ENCODE measurements at regions not wholly inside any gene's neighbourhood (a gene's known extent, or its start where the extent isn't known, plus 50 kb on each side); places are given as distances from the start of the nearest gene placed in this dataset.

DNA sequence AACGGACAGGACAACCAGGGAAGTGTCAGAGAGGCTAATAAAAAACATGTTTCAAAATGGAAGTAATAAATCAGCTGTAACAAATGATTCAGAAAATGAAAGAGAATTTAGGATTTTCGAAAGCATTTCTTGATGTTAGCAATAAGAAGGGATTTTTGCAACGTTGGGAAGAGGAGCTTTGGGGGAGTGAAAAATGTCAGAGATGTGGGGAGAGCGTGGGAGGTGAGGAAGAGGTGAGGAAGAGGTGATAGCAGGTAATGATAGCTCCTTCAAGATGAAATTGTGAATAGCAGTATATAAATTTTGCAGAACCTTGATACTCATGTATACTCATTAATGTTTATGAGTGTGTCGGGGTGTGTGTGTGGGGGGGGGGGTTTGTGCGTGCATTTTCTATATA is 76.2 kb upstream of the COX10 start:
- DNase-seq (ENCODE audit: extremely low spot score): no peak
- TF ChIP-seq SP1 (IDR thresholded peaks at IDR 0.05): no peak
- no peak for TF ChIP-seq FOXK2 (IDR thresholded peaks at IDR 0.05)
- TF ChIP-seq ARNT (IDR thresholded peaks at IDR 0.05): no peak
- no peak for TF ChIP-seq ZNF384 (IDR thresholded peaks at IDR 0.05)
- no peak for TF ChIP-seq CTBP1 (IDR thresholded peaks at IDR 0.05; ENCODE audit: borderline replicate concordance)
- TF ChIP-seq ELF4 (IDR thresholded peaks at IDR 0.05): no peak
- TF ChIP-seq LEF1 (IDR thresholded peaks at IDR 0.05; ENCODE audit: borderline replicate concordance): no peak
- TF ChIP-seq HDGF (IDR thresholded peaks at IDR 0.05; ENCODE audit: borderline replicate concordance): no peak
- TF ChIP-seq, protein P1, sequence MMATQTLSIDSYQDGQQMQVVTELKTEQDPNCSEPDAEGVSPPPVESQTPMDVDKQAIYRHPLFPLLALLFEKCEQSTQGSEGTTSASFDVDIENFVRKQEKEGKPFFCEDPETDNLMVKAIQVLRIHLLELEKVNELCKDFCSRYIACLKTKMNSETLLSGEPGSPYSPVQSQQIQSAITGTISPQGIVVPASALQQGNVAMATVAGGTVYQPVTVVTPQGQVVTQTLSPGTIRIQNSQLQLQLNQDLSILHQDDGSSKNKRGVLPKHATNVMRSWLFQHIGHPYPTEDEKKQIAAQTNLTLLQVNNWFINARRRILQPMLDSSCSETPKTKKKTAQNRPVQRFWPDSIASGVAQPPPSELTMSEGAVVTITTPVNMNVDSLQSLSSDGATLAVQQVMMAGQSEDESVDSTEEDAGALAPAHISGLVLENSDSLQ (IDR thresholded peaks at IDR 0.05): no peak
- no peak for TF ChIP-seq BHLHE40 (IDR thresholded peaks at IDR 0.05; ENCODE audit: borderline replicate concordance)
- TF ChIP-seq L3MBTL2 (conservative IDR thresholded peaks at IDR 0.05): no peak
- TF ChIP-seq NFRKB (IDR thresholded peaks at IDR 0.05): no peak
- no peak for TF ChIP-seq TARDBP (IDR thresholded peaks at IDR 0.05)
- no peak for TF ChIP-seq FOXA1 (IDR thresholded peaks at IDR 0.05)
- TF ChIP-seq SUZ12 (IDR thresholded peaks at IDR 0.05): no peak
- no peak for TF ChIP-seq FOXM1 (IDR thresholded peaks at IDR 0.05; ENCODE audit: borderline replicate concordance)
- ChIA-PET CTCF (no interaction called here), POLR2A (no interaction called here)

DNA sequence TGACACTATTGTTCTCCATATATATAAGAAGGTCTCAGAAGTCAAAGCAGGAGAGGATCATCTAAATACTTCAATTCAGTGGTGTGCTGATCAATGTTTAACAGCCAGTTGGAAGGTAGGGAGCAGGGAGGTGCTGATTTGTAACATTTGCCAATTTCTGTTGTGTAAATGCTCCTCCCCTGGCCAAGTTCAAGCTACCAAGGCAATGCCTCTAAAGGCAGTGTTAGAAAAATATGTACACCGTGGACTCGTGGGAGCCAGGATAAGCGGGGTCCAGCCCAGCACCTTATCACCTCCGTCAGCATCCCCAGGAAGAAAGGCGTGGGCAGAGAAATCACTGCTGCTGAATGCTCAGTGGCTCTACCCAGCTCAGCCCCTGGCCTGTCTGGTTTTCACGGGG is 75.3 kb upstream of the COX10 start:
- CTCF ChIA-PET: interaction anchor here (0.6 kb wide), 1 partner anchor 135 kb away, joined by 3 read pairs; no protein-coding TSS in a partner anchor
- DNase-seq (ENCODE audit: extremely low spot score): no peak
- TF ChIP-seq, protein P1 (IDR thresholded peaks at IDR 0.05): no peak
- TF ChIP-seq ZNF384 (IDR thresholded peaks at IDR 0.05) (no peak), BHLHE40 (IDR thresholded peaks at IDR 0.05; ENCODE audit: borderline replicate concordance) (no peak), FOXM1 (IDR thresholded peaks at IDR 0.05; ENCODE audit: borderline replicate concordance) (no peak), L3MBTL2 (conservative IDR thresholded peaks at IDR 0.05) (no peak), HDGF (IDR thresholded peaks at IDR 0.05; ENCODE audit: borderline replicate concordance) (no peak), ARNT (IDR thresholded peaks at IDR 0.05) (no peak), SUZ12 (IDR thresholded peaks at IDR 0.05) (no peak), LEF1 (IDR thresholded peaks at IDR 0.05; ENCODE audit: borderline replicate concordance) (no peak), FOXK2 (IDR thresholded peaks at IDR 0.05) (no peak), ELF4 (IDR thresholded peaks at IDR 0.05) (no peak), SP1 (IDR thresholded peaks at IDR 0.05) (no peak), TARDBP (IDR thresholded peaks at IDR 0.05) (no peak), FOXA1 (IDR thresholded peaks at IDR 0.05) (no peak), CTBP1 (IDR thresholded peaks at IDR 0.05; ENCODE audit: borderline replicate concordance) (no peak), NFRKB (IDR thresholded peaks at IDR 0.05) (no peak)
- POLR2A ChIA-PET: no interaction called here

DNA sequence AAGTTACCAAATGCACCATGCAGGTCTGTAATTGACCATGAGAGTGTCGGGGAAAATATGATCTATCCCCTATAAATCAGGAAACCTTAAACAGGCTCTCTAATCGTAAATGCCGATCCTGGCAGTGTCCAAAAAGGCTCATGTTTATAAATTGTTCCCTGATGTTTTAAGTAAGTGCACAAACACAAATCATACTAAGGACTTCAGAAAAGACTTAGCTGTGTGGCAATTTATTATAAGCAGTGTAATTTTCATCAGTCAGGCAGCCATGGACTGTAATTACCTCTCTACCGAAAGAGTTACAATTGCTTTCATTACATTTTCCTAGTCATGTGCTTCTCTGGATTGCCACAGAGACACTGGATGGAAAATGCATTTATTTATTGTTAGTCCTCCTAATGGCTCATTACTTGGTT is 73.4 kb upstream of the COX10 start:
- CTCF ChIA-PET: no interaction called here
- POLR2A ChIA-PET: no interaction called here
- no peak for DNase-seq (ENCODE audit: extremely low spot score)
- peak; percentile 64; the same call in 1 of the 2 replicates for TF ChIP-seq ZNF384 (IDR thresholded peaks at IDR 0.05)
- TF ChIP-seq CTBP1 (IDR thresholded peaks at IDR 0.05; ENCODE audit: borderline replicate concordance): peak; percentile 70; the same call in 1 of the 2 replicates
- TF ChIP-seq FOXA1 (IDR thresholded peaks at IDR 0.05): no peak
- TF ChIP-seq, protein P1 (IDR thresholded peaks at IDR 0.05): peak; percentile 90

DNA sequence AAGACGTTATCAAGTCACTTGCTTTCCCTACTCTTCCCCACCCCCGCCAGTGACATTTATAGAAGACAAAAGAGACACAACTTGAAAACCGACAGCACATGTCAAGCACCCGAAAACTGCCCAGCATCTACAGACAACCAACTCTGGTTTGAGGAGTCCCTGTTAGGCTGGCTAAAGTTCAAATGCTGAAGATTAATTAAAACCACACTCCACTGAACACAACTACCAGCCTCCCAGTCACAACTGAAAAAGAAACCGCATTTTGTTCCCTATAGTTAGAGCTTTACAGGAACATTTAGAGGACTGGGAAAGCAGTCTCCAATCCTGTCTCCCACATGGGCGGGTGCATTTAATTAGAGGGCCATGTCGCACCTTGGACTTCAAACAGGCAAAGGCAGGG is 73.0 kb upstream of the COX10 start:
- TF ChIP-seq, protein P1 (IDR thresholded peaks at IDR 0.05): no peak
- TF ChIP-seq ZNF384 (IDR thresholded peaks at IDR 0.05) (no peak), L3MBTL2 (conservative IDR thresholded peaks at IDR 0.05) (0 out of 2 replicates have a peak, but pooled peaks have one; percentile 10)
- CTCF ChIA-PET: no interaction called here
- DNase-seq (ENCODE audit: extremely low spot score): no peak
- POLR2A ChIA-PET: no interaction called here

DNA sequence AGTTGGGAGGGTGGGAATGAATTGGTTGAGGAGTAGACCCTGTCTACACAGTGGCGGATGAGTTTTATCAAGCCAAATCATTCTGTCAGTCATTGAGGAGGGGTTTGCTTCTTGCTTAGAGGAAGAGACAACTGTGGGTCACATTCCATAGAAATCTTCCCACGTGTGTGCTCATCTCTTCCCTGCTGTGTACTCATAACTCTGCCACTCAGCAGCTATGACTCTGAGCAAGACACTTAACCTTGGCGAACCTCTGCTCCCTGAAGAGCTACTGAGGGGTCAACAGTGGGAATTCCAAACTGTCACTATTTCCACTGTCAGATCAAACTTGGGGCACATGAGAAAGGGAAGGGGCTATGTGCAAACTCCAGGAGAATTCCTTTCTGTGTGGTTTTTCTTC is 72.6 kb upstream of the COX10 start:
- TF ChIP-seq ARNT (IDR thresholded peaks at IDR 0.05) (no peak), ELF4 (IDR thresholded peaks at IDR 0.05) (no peak), ZNF384 (IDR thresholded peaks at IDR 0.05) (no peak), FOXM1 (IDR thresholded peaks at IDR 0.05; ENCODE audit: borderline replicate concordance) (no peak)
- TF ChIP-seq, protein P1 (IDR thresholded peaks at IDR 0.05): peak; percentile 79
- DNase-seq (ENCODE audit: extremely low spot score): no peak
- ChIA-PET POLR2A (no interaction called here), CTCF (no interaction called here)

DNA sequence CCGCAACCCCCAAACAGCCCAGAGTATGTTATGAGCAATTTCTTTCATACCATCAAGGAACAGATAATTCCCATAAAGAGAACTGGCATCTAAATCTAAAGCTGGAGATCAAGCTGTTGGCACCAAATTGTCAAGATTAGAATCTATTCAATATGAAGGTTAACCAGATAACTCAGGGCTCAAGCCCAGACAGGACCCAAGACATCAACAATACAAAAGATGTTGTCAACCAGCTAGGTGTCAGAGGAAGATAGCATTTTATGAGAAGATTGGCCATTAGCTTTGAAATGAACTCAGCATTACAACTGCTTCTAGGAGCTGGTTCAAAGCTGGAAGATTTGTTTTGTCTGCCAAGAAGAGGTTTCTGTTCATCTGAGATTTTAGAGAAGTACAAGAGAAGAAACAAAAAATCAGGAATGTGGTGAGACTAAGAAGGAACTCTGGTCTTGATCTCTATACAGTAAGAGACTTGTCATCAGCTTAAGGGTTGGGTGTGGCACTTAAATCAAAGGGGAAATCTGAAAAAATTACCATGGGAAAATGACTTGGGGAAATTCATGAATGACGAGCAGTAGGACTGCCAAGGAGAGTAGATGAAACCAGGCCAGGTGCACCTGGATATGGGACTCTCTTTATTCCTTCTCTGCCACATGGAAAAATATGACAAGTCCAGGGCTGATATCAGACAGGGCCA is 64.2 kb upstream of the COX10 start:
- TF ChIP-seq FOXA1 (IDR thresholded peaks at IDR 0.05) (no peak), HDGF (IDR thresholded peaks at IDR 0.05; ENCODE audit: borderline replicate concordance) (no peak), NFRKB (IDR thresholded peaks at IDR 0.05) (no peak), FOXK2 (IDR thresholded peaks at IDR 0.05) (no peak), TARDBP (IDR thresholded peaks at IDR 0.05) (no peak), SUZ12 (IDR thresholded peaks at IDR 0.05) (no peak)
- CTCF ChIA-PET: no interaction called here
- POLR2A ChIA-PET: no interaction called here
- no peak for DNase-seq (ENCODE audit: extremely low spot score)
